ENCODE measurements at regions not wholly inside any gene's neighbourhood (a gene's known extent, or its start where the extent isn't known, plus 50 kb on each side); places are given as distances from the start of the nearest gene placed in this dataset.

DNA sequence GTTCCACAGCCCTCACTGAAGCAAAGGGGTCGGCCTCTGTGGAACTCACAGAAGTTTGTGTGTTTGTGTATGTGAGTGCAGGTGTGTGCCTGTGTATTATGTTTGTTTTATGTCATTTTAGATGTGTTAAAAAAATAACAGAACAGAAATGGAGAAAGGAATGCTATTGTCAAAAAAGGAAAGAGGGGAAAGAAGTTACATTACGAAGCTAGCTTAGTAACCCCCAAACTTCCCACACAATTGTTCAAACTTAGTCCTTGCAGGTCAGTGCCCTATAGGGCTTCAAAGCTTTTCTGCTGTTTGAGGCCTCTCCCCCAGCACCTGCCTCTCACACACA is 1505.6 kb upstream of the SLC10A2 start:
- Histone ChIP-seq H3K27ac (ENCODE audit: low read depth, low read length) (no peak overlapping the region), H3K4ac (replicated peaks; ENCODE audit: insufficient read length, low read depth, low read length) (no peak overlapping the region), H3K14ac (ENCODE audit: insufficient read length) (no peak overlapping the region), H2BK20ac (ENCODE audit: low read length) (no peak overlapping the region), H3K9ac (replicated peaks in 1 of 4; ENCODE audit: extremely low read depth in 1 of 4, low read depth in 3 of 4, low read length in 3 of 4) (no peak overlapping the region), H3K4me1 (replicated peaks in 1 of 4; ENCODE audit: control insufficient read depth in 3 of 4, insufficient read depth in 4 of 4, low read length in 3 of 4) (peaks cover 0 to 5% (median 0%) of the 10 kb centered on the region in 4 experiments; a peak in 1 of 7 replicates), H4K5ac (ENCODE audit: insufficient read length, low read depth, low read length) (no peak overlapping the region), H3K4me3 (ENCODE audit: extremely low read depth in 1 of 4, insufficient read depth in 2 of 4, low read depth in 3 of 4, low read length in 4 of 4) (no peak overlapping the region), H2BK12ac (ENCODE audit: low read depth, low read length) (no peak overlapping the region), H2AFZ (ENCODE audit: low read length) (peak overlapping the region; percentile 96; the same call in 1 of the 2 replicates), H3K4me2 (ENCODE audit: insufficient read depth in 1 of 2, low read depth in 2 of 2, low read length in 2 of 2) (no peak overlapping the region), H3K27me3 (replicated peaks in 1 of 4; ENCODE audit: control insufficient read depth in 3 of 4, extremely low read depth in 1 of 4, insufficient read depth in 3 of 4, low read length in 3 of 4) (no peaks in the 10 kb centered on the region), H3K18ac (ENCODE audit: extremely low read depth, low read length) (no peak overlapping the region), H3K23me2 (ENCODE audit: low read depth, low read length) (no peaks in the 10 kb centered on the region), H4K91ac (replicated peaks; ENCODE audit: insufficient read length, low read length) (no peak overlapping the region), H2BK5ac (ENCODE audit: low read depth, low read length) (no peak overlapping the region), H3K79me1 (ENCODE audit: low read depth, low read length) (no peaks in the 10 kb centered on the region), H3K36me3 (ENCODE audit: control insufficient read depth in 2 of 4, insufficient read depth in 4 of 4, low read length in 3 of 4) (no peaks in the 10 kb centered on the region), H3K9me3 (ENCODE audit: insufficient read depth in 2 of 2, low read depth in 1 of 2, low read length in 1 of 2) (no peaks in the 10 kb centered on the region), H3K56ac (replicated peaks; ENCODE audit: insufficient read length, low read depth, low read length) (no peak overlapping the region), H2BK120ac (replicated peaks; ENCODE audit: low read depth, low read length) (no peak overlapping the region), H4K20me1 (replicated peaks in 1 of 2; ENCODE audit: control insufficient read depth in 1 of 2, insufficient read depth in 2 of 2, low read length in 2 of 2) (no peaks in the 10 kb centered on the region), H3K23ac (ENCODE audit: insufficient read length) (no peak overlapping the region), H4K8ac (ENCODE audit: extremely low read depth, insufficient read depth, low read length) (no peak overlapping the region), H2AK5ac (ENCODE audit: low read depth, low read length) (no peak overlapping the region), H2BK15ac (ENCODE audit: low read length) (no peak overlapping the region), H3K79me2 (ENCODE audit: control insufficient read depth in 1 of 2, insufficient read depth in 2 of 2, low read length in 2 of 2) (no peaks in the 10 kb centered on the region)
- DNase-seq (ENCODE audit: low read depth in 1 of 2, low spot score in 2 of 2), result no peak
- TF ChIP-seq MAFK (IDR thresholded peaks at IDR 0.05; ENCODE audit: low read depth, low read length), result no peak
- no peak for TF ChIP-seq CHD1 (IDR thresholded peaks at IDR 0.05; ENCODE audit: low read depth, low read length)
- no peak for TF ChIP-seq HDAC6 (IDR thresholded peaks at IDR 0.05; ENCODE audit: low read depth, low read length)
- no peak for TF ChIP-seq SP4 (IDR thresholded peaks at IDR 0.05; ENCODE audit: low read length)
- TF ChIP-seq EZH2 (IDR thresholded peaks at IDR 0.05; ENCODE audit: low read depth, low read length, severe bottlenecking), result no peak
- TF ChIP-seq TCF12 (IDR thresholded peaks at IDR 0.05; ENCODE audit: low read depth, low read length), result no peak
- no peak for TF ChIP-seq FOSL1 (IDR thresholded peaks at IDR 0.05; ENCODE audit: insufficient read depth, low read depth, low read length)
- no peak for TF ChIP-seq TBP (IDR thresholded peaks at IDR 0.05; ENCODE audit: low read depth, low read length)
- ChIA-PET POLR2A (ENCODE audit: partially characterized antibody) (no interaction called here), CTCF (ENCODE audit: partially characterized antibody) (interaction anchor here (0.6 to 3.9 kb wide), 23 partner anchors 12 to 629 kb away, joined by 3 to 40 read pairs (median 4); no protein-coding TSS in a partner anchor)
- 74% methylated on average over 2 of the region's 2 CpGs; no CpG with 5 or more reads in 1 of the 2 experiments for WGBS, 2 experiments (ENCODE audit: extremely low coverage in 1 of 2, insufficient coverage in 1 of 2, insufficient read length in 1 of 2, insufficient replicate concordance in 2 of 2, low coverage in 1 of 2, low lambda C conversion rate in 2 of 2, missing lambda C conversion rate in 1 of 2)
- no peak for FAIRE-seq
